ENCODE measurements at regions not wholly inside any gene's neighbourhood (a gene's known extent, or its start where the extent isn't known, plus 50 kb on each side); places are given as distances from the start of the nearest gene placed in this dataset.

DNA sequence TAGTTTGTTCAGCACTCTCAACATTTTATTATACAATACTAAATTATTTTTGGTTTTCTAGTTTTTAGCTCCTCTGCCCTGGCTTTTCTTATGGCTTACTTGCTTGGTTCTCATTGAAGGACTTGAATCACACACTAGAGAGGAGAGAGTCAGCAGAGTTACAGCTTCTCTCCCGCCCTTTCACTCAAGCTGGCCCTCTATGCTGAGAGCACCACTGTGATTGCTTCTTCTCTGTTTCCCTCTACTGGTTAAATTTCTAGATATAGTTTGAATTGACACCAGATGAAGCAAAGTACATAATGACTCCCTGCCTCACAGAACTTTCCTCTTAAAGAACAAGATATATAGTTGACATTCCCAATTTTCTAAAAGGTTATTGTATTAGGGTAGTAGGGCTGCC, 767.3 kb upstream of the SORCS1 start:
- no peak for DNase-seq

DNA sequence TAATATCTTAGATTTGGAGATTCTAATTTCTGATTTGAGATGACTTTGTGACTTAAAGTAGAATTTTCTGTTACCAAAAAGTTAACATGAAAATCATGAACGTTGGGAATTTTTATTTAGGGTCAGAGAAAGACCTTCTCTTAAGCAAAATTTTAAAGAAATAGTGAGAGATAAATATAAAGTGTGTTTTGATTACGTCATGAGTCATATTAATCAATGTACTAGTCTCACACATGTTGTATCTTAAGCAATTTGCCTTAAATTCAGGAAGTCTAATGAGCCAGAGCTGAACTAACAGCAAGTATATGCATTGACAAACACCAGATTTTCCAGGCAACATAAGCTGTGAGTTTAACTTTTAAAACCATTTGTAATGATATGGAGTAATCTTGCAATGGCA, 765.5 kb upstream of the SORCS1 start:
- no peak for DNase-seq

DNA sequence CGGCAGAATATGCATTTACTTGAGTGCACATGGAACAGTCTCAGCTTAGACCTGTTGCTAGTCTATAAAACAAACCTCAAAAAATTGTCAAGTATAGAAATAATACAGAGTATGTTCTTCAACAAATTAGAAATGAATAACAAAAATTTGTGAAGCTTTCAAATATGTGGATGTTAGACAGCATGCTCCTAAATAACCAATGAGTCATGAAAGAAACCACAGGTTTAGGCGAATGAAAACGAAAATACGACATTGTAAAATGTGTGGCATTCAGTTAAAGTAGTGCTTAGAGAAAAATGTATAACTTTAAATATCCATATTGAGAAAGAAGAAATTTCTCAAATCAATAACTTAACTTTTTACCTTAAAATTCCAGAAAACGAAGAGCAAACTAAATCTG, 760.0 kb upstream of the SORCS1 start:
- DNase-seq: no peak

DNA sequence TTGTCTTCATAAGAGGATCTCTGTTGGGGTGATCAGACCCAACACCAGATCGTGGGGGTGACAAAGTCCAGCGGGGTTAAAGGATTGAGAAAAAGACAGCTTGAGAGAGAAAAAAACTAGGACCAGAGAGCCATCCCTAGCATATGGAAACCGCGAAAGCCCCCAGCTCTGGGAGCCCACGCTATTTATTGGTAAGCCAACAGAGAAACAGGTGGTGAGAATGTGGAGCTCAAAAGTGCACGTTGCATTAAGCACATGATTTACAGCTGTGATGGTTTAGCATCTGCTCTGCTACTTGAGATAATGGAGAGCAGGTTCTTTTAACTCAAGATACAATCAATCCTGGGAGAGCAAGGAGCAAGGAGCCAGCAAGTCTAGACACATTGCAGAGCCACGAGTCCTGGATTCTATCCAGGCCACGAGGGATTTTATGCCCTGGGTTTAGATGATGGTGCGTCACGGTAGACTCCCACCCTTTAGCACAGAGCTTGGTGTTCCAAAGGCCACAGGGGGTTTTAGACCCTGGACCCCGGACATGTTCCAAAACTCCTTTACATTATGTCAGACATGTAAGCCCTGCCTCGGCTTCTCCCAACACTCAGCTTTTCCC, 755.2 kb upstream of the SORCS1 start:
- no peak for DNase-seq

GRCh38 chr10:107918171-107918570, 753.7 kb upstream of the SORCS1 start:
- no peak for DNase-seq

DNA sequence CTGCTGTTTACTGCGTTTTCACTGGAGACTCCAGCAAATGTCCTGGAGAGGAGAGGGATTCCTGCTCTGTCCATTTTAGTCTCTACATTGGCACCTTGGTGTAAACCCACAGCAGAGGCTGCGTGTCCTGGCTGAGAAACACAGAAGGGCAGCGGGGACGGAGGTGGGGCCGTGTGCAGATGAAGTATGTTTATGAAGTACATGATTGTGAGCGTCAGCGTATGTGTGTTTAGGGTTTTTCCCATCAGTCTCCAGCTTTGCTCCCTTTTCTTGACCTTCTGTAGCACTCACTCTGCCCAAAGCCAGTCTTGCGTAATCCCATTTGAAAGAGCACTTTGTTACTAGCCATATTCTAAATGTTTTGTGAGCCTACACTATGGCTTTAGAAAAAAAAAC, 750.7 kb upstream of the SORCS1 start:
- no peak for DNase-seq

DNA sequence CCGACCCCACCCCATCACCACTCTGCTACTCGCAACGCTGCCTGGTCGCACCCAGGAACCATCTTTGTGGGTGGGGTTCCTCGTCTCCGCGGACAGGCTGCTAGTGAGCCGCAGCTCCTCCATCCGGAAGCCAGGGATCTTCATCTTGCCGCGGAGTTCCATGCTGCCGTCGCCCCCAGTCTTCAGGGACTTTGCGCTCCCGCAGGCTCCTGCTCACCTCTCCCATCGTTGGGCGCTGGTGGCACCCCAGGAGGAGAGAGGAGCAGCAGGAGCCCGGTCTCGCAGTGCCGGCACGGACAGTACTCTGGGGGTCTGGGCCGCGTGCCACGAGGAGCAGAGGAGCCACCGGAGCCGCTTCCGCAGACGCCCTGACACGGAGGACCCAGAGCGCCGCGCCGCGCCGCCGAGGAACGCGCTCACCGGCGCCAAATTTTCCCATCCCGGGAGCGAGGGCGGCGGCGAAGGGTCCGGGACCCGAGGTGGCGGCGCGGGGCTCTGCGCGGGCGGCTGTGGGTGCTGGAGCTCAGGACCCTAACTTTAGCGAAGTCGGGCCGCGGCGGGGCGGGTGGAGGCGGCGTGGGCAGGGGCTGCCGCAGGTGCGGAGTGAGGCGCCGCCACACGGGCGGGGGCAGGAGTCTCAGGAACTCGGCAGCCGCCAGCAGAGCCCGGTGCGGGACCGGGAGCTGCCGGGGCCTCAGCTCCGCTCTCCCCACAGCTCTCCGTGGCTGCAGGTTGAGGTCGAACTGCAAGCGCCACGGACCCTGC, 750.1 kb upstream of the SORCS1 start:
- DNase-seq: no peak

- no peak for DNase-seq
These were observed 749.1 kb upstream of the SORCS1 start for GRCh38 chr10:107913317-107914294.

DNA sequence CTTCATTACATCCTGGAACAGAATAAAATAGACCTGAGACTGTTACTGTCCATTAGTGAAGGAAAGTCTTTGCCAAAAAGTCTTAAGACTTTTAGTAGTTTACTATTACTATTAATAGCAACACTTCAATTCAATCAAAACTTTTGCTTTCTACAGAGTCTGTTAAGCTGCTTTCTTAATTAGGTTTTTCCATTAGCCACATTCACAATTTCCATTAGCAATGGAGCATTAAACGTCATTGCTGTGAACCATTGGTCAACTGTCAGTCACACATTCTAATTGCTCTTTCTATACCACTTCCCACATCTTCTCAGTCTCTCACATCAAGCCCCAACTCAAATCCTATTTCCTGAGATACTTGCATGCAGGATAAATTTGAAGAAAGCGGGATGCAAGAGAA, 736.6 kb upstream of the SORCS1 start:
- no peak for DNase-seq

DNA sequence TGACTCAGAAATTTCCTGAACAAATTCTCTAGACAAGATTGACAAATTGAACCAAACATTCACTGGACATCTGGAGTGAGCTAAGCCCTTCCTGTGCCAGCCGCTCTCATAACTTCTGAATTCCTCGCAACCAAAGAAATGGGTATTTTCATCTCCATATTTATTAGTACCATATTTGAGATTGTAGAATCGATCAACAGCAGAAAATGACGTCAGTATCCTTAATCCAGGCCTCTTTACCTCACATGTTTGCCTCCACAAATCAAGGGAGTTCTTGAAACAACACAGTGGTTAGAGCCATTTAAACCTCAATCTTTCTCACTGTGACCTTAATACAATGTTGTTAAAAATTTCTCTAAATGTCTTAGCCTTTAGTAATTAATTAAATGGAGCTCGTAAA, 735.6 kb upstream of the SORCS1 start:
- DNase-seq: no peak

DNA sequence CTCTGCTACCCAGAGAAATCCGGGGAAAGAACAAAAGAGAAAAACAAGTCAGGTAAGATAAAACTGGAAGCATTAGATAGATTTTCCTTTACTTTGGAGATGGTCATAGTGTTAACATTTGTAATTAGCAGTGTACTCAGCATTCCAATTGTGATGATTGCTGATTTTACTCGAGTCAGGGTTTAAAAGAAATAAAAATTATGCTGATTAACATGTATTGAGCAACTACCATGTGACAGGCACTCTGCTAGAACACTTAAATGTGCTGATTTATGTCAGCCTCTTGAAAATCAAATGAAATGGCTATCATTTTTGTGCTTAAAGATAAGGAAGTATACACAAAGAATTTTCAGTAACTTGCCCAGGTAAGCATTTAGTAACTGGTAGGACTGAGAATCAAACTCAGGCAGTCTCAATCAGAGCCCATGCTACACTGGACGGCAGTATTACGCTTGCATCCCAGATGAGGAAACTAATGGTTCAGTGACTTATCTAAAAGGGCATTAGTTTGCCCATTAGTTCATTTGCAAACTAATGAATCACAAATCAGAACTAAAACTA, 735.1 kb upstream of the SORCS1 start:
- DNase-seq: no peak

- no peak for DNase-seq
These were observed 734.6 kb upstream of the SORCS1 start for GRCh38 chr10:107899075-107899474.

GRCh38 chr10:107898392-107898791, 733.9 kb upstream of the SORCS1 start:
- no peak for DNase-seq

DNA sequence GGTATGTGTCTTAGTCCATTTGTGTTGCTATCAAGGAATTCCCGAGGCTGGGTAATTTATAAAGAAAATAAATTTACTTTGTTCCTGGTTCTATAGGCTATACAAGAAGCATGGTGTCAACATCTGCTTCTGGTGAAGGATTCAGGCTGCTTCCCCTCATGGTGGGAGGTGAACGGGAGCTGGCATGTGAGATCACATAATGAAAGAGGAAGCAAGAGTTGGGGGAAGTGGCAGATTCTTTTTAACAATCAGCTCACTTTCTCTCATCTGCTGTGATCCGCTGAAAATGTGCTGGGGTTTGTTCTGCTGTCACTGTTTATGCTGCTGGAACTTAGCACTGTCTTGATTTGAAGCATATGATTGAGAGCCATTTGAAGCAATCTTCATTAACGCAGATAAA, 730.0 kb upstream of the SORCS1 start:
- DNase-seq: peak; percentile 4

DNA sequence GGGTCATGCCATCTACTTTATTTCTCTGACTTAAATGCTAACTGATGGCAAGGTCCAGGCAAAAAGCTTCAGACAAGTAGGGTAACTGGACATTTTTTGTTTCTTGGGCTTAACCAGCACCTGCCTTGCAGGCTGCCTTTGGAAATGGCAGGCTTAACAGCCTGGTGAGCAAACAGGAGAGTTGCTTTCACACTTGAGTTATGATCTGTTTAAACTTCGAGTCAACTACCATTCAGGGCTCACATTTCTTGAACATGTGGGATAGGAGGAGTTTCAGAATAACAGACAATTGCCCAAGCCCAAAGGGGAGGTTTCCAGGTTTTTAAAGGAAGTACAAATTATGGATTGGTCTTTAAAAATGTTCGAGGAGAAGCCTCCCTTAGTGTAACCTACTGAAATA, 724.6 kb upstream of the SORCS1 start:
- no peak for DNase-seq

- DNase-seq: no peak
These were observed 715.7 kb upstream of the SORCS1 start for GRCh38 chr10:107880185-107880584.

- no peak for DNase-seq
These were observed 708.5 kb upstream of the SORCS1 start for GRCh38 chr10:107873007-107873406.

DNA sequence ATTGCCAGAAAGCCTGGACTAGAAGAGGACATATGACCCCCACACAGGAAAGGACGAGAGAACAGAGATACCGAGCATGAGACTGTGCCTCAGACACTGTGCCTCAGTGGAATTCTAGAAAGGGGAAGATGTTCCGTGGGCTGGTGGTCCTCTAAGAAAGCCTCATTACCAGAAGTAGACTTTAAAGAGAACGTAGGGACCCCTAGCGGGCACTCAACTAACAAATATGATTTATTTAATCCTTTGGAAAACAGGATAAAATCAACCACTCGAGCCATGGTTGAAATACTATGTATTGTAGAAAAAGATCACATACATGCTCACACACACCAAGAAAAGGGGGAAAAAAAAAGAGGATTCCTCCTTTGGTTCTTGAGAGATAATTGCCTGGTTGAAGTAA, 701.2 kb upstream of the SORCS1 start:
- no peak for DNase-seq

DNA sequence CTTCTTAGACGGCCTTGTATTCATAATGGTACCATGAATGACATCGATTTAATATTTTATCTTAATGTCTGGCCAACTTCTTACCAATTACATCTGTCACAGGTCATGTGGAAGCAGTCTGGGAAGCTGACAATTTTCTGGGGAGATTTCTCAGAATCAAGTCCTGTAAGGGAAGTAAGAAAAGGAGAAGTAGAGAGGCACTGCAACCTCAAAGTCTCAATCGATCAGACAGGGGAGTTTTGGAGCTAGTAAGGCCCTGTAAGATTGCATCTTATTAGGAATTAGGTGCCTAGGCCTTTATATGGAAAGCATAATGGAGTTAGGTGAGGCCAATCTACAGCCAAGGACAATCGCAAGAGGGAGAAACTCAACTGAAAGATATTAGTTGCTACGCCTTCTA, 694.6 kb upstream of the SORCS1 start:
- DNase-seq: no peak

GRCh38 chr10:107856047-107856315, 691.5 kb upstream of the SORCS1 start:
- no peak for DNase-seq

DNA sequence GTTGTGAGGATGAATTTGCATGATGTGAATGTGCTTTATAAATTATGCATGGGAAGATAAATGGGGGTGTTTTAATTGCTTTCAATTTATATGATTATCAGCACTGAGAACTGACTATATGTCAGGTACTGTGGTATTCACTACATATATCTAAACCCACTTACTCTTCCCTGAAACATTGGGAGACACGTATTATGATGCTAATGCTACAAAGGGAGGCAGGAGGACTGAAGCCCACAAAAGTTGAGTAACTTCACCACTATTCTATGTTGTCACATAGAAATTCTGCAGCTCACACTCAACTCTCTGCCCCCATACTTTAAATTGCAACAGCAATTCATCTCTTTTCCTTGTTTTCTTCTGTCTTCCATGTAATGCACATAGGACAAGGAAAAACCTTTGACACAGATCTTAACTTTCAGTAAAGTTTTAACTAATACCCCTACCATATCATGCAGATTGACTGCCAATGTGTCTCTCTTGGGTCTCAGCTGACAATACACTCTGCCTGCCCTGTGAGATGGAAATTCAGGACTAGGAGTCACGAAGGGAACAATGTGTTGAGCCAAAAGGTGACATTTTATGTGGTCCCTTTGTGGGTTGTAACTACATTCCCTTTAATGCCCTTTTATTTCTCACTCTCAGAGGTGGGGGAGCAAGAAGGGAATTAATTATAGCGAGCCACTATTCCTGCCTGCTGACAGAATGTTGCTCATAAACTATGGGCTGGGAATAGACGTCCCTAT, 691.0 kb upstream of the SORCS1 start:
- DNase-seq: no peak

DNA sequence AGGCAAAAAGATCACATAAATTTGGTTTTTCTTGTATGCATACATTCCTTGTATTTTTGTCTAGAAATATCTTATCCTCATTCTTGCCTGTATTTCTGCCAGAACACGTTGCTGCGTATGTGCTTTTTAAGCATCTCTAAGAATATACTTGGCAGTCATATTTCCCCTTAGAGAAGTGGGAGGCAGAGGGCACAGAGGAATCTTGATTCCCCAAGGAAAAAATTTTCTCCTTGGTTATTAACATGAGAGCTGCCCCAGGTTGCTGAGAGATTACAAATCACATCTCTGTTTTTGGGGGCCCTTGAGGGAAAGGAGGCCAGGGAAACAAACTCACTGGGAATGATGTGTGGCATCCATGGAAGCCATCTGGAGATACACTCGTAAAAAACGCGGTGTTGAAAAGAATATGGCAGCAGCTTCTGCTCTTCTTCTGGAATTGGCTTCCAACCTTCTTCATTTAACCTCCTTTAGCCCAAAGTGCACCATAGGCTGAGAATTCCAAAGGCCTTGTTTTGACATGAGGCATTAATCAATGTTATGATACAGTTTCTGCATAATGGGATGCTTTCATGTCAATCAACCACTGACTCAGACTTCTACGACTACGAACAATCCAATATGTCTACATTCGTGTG, 684.3 kb upstream of the SORCS1 start:
- DNase-seq: no peak
